GM23338 (cell line): ENCODE measurements at regions not wholly inside any gene's neighbourhood (a gene's known extent, or its start where the extent isn't known, plus 50 kb on each side); places are given as distances from the start of the nearest gene placed in this dataset.

ENCODE experiments used
- ATAC-seq: fragments of 200-7000 bp; cut with Tn5 transposase; 3 replicates; pipeline ENCODE4 v1.9.1; 2020
- DNase-seq: peaks from one replicate; pipeline ENCODE4 v3.0.0-alpha.2; 2015; ENCODE audit warnings: low spot score
- H2AFZ ChIP-seq: fragments of 200-600 bp; sonication (generic); 2 replicates; pipeline ENCODE4 v1.8.0; 2016; ENCODE audit warnings: antibody characterized with exemption, mild to moderate bottlenecking, moderate library complexity
- H3F3A ChIP-seq: fragments of 200-600 bp; sonication (generic); replicated peaks from 2 replicates; pipeline ENCODE4 v1.8.0; 2017; ENCODE audit warnings: antibody characterized with exemption, mixed run types, low read depth
- H3K27ac ChIP-seq: fragments of 200-600 bp; sonication (generic); 2 replicates; pipeline ENCODE4 v1.6.1; 2016; ENCODE audit warnings: low read depth
- H3K27me3 ChIP-seq: fragments of 200-600 bp; sonication (generic); 2 replicates; pipeline ENCODE4 v1.8.0; 2016; ENCODE audit warnings: mild to moderate bottlenecking, mixed run types, moderate library complexity; ENCODE audit not compliant: insufficient read depth
- H3K36me3 ChIP-seq: fragments of 200-600 bp; sonication (generic); 2 replicates; pipeline ENCODE4 v1.8.0; 2016; ENCODE audit warnings: mild to moderate bottlenecking; ENCODE audit not compliant: insufficient read depth
- H3K4me1 ChIP-seq: fragments of 200-600 bp; sonication (generic); 2 replicates; pipeline ENCODE4 v1.8.0; 2016; ENCODE audit warnings: mild to moderate bottlenecking, moderate library complexity; ENCODE audit not compliant: insufficient read depth
- H3K4me2 ChIP-seq: fragments of 200-600 bp; sonication (generic); 2 replicates; pipeline ENCODE4 v1.7.1; 2017; ENCODE audit warnings: mixed run types
- H3K4me3 ChIP-seq: fragments of 200-600 bp; sonication (generic); 2 replicates; pipeline ENCODE4 v1.6.1; 2016; ENCODE audit warnings: mixed run types
- H3K79me2 ChIP-seq: fragments of 200-600 bp; sonication (generic); replicated peaks from 2 replicates; pipeline ENCODE4 v1.8.0; 2017; ENCODE audit warnings: mild to moderate bottlenecking; ENCODE audit not compliant: insufficient read depth
- H3K9me2 ChIP-seq: fragments of 200-600 bp; sonication (generic); 2 replicates; pipeline ENCODE4 v1.8.0; 2017; ENCODE audit not compliant: insufficient read depth
- H4K20me1 ChIP-seq: fragments of 200-600 bp; sonication (generic); replicated peaks from 2 replicates; pipeline ENCODE4 v1.8.0; 2017; ENCODE audit warnings: mild to moderate bottlenecking; ENCODE audit not compliant: insufficient read depth
- H3K27ac Mint-ChIP-seq: 2 replicates; pipeline ENCODE4 v1.8.0; 2020; ENCODE audit warnings: inconsistent platforms, mild to moderate bottlenecking, moderate library complexity, mixed read lengths
- H3K27me3 Mint-ChIP-seq: 3 replicates; pipeline ENCODE4 v1.8.0; 2022; ENCODE audit warnings: low read depth, mild to moderate bottlenecking, moderate library complexity, mixed read lengths, inconsistent platforms; ENCODE audit not compliant: insufficient read depth, poor library complexity
- H3K36me3 Mint-ChIP-seq: 3 replicates; pipeline ENCODE4 v1.8.0; 2021; ENCODE audit warnings: low read depth, mild to moderate bottlenecking, inconsistent platforms, moderate library complexity, mixed read lengths
- H3K4me1 Mint-ChIP-seq: 3 replicates; pipeline ENCODE4 v1.8.0; 2020; ENCODE audit warnings: mild to moderate bottlenecking, inconsistent platforms, mixed read lengths
- H3K4me3 Mint-ChIP-seq: 3 replicates; pipeline ENCODE4 v1.8.0; 2021; ENCODE audit warnings: moderate library complexity, mild to moderate bottlenecking, inconsistent platforms, mixed read lengths
- H3K9me3 Mint-ChIP-seq: 3 replicates; pipeline ENCODE4 v1.8.0; 2020; ENCODE audit warnings: moderate library complexity, mild to moderate bottlenecking, inconsistent platforms, mixed read lengths
- CREB1 ChIP-seq: fragments of 250-450 bp; sonication (Bioruptor Pico); IDR thresholded peaks from 2 replicates; pipeline ENCODE4 v1.5.0; 2020; ENCODE audit warnings: low read depth, mild to moderate bottlenecking, moderate library complexity
- ETS1 ChIP-seq: IDR thresholded peaks from 2 replicates; pipeline ENCODE4 v1.6.1; 2016; ENCODE audit warnings: antibody characterized with exemption
- EZH2phosphoT487 ChIP-seq: fragments of 200-600 bp; sonication (generic); IDR thresholded peaks from one replicate; pipeline ENCODE4 v1.8.1; 2018; ENCODE audit warnings: antibody characterized with exemption; ENCODE audit not compliant: unreplicated experiment
- NANOG ChIP-seq: IDR thresholded peaks from 2 replicates; pipeline ENCODE4 v1.6.1; 2016; ENCODE audit warnings: antibody characterized with exemption, borderline replicate concordance
- POLR2AphosphoS5 ChIP-seq: IDR thresholded peaks from 2 replicates; pipeline ENCODE4 v1.6.1; 2016; ENCODE audit warnings: antibody characterized with exemption, low read depth
- STAT1 ChIP-seq: IDR thresholded peaks from one replicate; pipeline ENCODE4 v1.6.1; 2016; ENCODE audit warnings: antibody characterized with exemption; ENCODE audit not compliant: unreplicated experiment
- ZNF114 ChIP-seq: fragments of 250-450 bp; sonication (Bioruptor Pico); IDR thresholded peaks from 2 replicates; pipeline ENCODE4 v1.5.0; 2020; ENCODE audit warnings: mild to moderate bottlenecking, moderate library complexity
- TF ChIP-seq, protein P1 (sequence below): IDR thresholded peaks from one replicate; pipeline ENCODE4 v1.6.1; 2018; ENCODE audit warnings: antibody characterized with exemption; ENCODE audit not compliant: unreplicated experiment
- TF ChIP-seq, protein P2 (sequence below), 2 experiments: fragments of 200-600 bp in 1 of 2; sonication (generic) in 1 of 2; conservative IDR thresholded peaks; 2 replicates each; pipeline versions ENCODE4 v1.5.1 to v1.6.1; 2016 to 2017; ENCODE audit warnings: antibody characterized with exemption in 2 of 2, low read depth in 2 of 2, mild to moderate bottlenecking in 2 of 2, moderate library complexity in 1 of 2

GRCh38 chr4:180486342-180486741, 1756.9 kb upstream of the TENM3 start (continued):
- TF ChIP-seq, protein P1, sequence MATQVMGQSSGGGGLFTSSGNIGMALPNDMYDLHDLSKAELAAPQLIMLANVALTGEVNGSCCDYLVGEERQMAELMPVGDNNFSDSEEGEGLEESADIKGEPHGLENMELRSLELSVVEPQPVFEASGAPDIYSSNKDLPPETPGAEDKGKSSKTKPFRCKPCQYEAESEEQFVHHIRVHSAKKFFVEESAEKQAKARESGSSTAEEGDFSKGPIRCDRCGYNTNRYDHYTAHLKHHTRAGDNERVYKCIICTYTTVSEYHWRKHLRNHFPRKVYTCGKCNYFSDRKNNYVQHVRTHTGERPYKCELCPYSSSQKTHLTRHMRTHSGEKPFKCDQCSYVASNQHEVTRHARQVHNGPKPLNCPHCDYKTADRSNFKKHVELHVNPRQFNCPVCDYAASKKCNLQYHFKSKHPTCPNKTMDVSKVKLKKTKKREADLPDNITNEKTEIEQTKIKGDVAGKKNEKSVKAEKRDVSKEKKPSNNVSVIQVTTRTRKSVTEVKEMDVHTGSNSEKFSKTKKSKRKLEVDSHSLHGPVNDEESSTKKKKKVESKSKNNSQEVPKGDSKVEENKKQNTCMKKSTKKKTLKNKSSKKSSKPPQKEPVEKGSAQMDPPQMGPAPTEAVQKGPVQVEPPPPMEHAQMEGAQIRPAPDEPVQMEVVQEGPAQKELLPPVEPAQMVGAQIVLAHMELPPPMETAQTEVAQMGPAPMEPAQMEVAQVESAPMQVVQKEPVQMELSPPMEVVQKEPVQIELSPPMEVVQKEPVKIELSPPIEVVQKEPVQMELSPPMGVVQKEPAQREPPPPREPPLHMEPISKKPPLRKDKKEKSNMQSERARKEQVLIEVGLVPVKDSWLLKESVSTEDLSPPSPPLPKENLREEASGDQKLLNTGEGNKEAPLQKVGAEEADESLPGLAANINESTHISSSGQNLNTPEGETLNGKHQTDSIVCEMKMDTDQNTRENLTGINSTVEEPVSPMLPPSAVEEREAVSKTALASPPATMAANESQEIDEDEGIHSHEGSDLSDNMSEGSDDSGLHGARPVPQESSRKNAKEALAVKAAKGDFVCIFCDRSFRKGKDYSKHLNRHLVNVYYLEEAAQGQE: no peak
- no peak for TF ChIP-seq ZNF114
- no peak for TF ChIP-seq CREB1
- no peak for TF ChIP-seq STAT1
- TF ChIP-seq NANOG: no peak
- no peak for TF ChIP-seq ETS1

GRCh38 chr4:180489787-180490186, 1753.4 kb upstream of the TENM3 start:
- ATAC-seq: no peak
- no peak overlapping the region for H3K4me3 ChIP-seq
- TF ChIP-seq ETS1 (no peak), EZH2phosphoT487 (no peak), POLR2AphosphoS5 (no peak), CREB1 (no peak)
- TF ChIP-seq, protein P2, sequence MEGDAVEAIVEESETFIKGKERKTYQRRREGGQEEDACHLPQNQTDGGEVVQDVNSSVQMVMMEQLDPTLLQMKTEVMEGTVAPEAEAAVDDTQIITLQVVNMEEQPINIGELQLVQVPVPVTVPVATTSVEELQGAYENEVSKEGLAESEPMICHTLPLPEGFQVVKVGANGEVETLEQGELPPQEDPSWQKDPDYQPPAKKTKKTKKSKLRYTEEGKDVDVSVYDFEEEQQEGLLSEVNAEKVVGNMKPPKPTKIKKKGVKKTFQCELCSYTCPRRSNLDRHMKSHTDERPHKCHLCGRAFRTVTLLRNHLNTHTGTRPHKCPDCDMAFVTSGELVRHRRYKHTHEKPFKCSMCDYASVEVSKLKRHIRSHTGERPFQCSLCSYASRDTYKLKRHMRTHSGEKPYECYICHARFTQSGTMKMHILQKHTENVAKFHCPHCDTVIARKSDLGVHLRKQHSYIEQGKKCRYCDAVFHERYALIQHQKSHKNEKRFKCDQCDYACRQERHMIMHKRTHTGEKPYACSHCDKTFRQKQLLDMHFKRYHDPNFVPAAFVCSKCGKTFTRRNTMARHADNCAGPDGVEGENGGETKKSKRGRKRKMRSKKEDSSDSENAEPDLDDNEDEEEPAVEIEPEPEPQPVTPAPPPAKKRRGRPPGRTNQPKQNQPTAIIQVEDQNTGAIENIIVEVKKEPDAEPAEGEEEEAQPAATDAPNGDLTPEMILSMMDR (conservative IDR thresholded peaks at IDR 0.05; ENCODE audit: low read depth in 2 of 2): no peak
- TF ChIP-seq, protein P1: no peak

More at GRCh38 chr4:180489787-180490186, 1753.4 kb upstream of the TENM3 start:
- no peaks in the 10 kb centered on the region for H3F3A ChIP-seq
- Mint-ChIP-seq H3K27ac (peak overlapping the region; percentile 93), H3K4me1 (peaks cover 24% of the 10 kb centered on the region), H3K27me3 (peaks cover 4% of the 10 kb centered on the region), H3K36me3 (peaks cover 6% of the 10 kb centered on the region; the same call in 1 of the 3 replicates), H3K4me3 (no peak overlapping the region), H3K9me3 (no peaks in the 10 kb centered on the region; the same call in 2 of the 3 replicates)
- peaks cover 28% of the 10 kb centered on the region for H3K4me1 ChIP-seq
- no peaks in the 10 kb centered on the region for H4K20me1 ChIP-seq
- H3K27me3 ChIP-seq: no peaks in the 10 kb centered on the region
- no peaks in the 10 kb centered on the region for H3K36me3 ChIP-seq
- H3K4me2 ChIP-seq: peak overlapping the region; percentile 16; the same call in 1 of the 2 replicates
- no peaks in the 10 kb centered on the region for H3K79me2 ChIP-seq
- H3K9me2 ChIP-seq: peaks cover 8% of the 10 kb centered on the region; the same call in 1 of the 2 replicates
- H2AFZ ChIP-seq: no peak overlapping the region
- no peak for DNase-seq
- H3K27ac ChIP-seq: no peak overlapping the region
